ENCODE measurements at regions not wholly inside any gene's neighbourhood (a gene's known extent, or its start where the extent isn't known, plus 50 kb on each side); places are given as distances from the start of the nearest gene placed in this dataset.

DNA sequence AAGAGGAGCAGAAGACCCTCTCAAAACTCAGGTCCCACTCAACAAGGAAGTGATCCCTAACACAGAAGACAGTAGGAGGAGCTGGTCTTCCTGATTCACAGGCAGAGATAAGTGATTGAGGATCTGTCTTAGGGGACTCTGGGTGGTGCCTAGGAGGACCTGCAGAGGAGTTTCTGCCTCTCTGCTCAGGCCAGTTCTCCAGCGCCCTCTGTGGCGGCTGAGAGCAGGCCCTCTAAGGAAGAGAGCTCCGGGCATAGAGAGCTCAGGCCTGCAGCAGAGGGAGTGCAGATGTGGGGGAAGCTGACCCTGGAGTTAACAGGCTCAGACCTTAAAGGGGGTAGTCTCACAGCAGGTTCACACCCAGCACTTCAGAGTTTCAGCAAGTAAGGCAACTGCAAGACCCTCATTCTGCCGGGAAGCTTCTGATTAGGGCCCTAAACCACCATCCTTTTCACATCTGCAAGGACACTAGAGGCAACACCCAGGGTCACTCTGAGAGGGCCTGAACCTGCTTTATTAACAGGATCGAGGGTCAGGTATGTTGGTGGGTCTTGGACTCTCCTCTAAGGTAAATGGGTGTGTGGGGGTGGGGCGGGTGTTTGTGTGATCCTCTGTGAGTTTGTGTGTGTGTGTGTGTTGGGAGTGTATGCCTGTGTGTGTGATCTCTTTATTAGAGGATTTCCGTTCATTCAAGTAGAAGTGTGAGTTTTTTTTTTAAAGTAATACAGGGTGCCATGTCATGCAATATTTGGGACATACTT lies 57.6 kb upstream of the TARP start:
- TF ChIP-seq, protein P1, sequence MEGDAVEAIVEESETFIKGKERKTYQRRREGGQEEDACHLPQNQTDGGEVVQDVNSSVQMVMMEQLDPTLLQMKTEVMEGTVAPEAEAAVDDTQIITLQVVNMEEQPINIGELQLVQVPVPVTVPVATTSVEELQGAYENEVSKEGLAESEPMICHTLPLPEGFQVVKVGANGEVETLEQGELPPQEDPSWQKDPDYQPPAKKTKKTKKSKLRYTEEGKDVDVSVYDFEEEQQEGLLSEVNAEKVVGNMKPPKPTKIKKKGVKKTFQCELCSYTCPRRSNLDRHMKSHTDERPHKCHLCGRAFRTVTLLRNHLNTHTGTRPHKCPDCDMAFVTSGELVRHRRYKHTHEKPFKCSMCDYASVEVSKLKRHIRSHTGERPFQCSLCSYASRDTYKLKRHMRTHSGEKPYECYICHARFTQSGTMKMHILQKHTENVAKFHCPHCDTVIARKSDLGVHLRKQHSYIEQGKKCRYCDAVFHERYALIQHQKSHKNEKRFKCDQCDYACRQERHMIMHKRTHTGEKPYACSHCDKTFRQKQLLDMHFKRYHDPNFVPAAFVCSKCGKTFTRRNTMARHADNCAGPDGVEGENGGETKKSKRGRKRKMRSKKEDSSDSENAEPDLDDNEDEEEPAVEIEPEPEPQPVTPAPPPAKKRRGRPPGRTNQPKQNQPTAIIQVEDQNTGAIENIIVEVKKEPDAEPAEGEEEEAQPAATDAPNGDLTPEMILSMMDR (IDR thresholded peaks at IDR 0.05), result peak in 1 of 6 experiments; percentile 25
- no peak for TF ChIP-seq POLR2A (IDR thresholded peaks at IDR 0.05)
